Liver (tissue), 3 donors: ENCODE measurements at regions not wholly inside any gene's neighbourhood (a gene's known extent, or its start where the extent isn't known, plus 50 kb on each side); places are given as distances from the start of the nearest gene placed in this dataset.

Experiments
- EGR1 ChIP-seq, 2 donors: IDR thresholded peaks; 2 replicates each; pipeline ENCODE4 v1.6.1; 2016 to 2018; ENCODE audit warnings: antibody characterized with exemption in 2 of 2, low read depth in 2 of 2
- HNF4A ChIP-seq, 2 donors: conservative IDR thresholded peaks; 2 replicates each; pipeline ENCODE4 v1.6.1; 2016; ENCODE audit warnings: antibody characterized with exemption in 2 of 2, mild to moderate bottlenecking in 2 of 2
- SP1 ChIP-seq: IDR thresholded peaks from 2 replicates; pipeline ENCODE4 v1.6.1; 2018; ENCODE audit warnings: antibody characterized with exemption, mild to moderate bottlenecking
- YY1 ChIP-seq: IDR thresholded peaks from 2 replicates; pipeline ENCODE4 v1.6.1; 2016; ENCODE audit warnings: antibody characterized with exemption, mild to moderate bottlenecking
- TF ChIP-seq, protein P1 (sequence below): fragments of 150-350 bp; IDR thresholded peaks from 2 replicates; pipeline ENCODE4 v1.5.1; 2017; ENCODE audit warnings: improper control_type of control experiment, low read depth, low read length; ENCODE audit not compliant: missing input control
- TF ChIP-seq, protein P2 (sequence below): IDR thresholded peaks from 2 replicates; pipeline ENCODE4 v1.6.1; 2016; ENCODE audit warnings: antibody characterized with exemption
- TF ChIP-seq, protein P3 (sequence below): IDR thresholded peaks from 2 replicates; pipeline ENCODE4 v1.6.1; 2016; ENCODE audit warnings: antibody characterized with exemption, mild to moderate bottlenecking
- donor health status: healthy.
- donor health status: healthy.

DNA sequence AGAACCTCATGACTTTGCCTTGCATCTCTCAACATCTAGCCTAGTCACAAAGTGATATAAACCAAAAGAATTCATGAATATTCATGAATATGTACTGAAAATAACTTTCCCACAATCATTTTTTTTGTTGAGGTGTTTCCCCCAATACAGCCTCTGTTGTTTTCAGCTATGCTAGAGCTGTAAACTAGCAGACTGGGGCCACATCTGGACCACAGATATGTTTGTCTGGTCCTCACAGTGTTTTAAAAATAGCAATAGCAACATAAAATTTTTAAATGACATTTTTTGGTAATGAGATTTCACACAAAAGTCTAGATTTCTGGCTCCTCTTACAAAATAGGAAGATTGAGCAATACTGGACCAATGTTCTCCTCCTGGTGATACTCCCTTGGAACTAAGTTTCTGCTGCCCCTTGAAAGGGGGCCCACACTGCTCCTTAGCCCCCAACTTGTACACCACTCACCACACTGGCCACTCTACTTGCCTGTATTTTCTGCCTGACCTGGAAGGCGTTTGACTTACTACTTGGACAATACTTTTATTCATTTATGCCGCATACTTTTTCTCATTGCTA lies 81.2 kb downstream of the BMP4 start:
- TF ChIP-seq EGR1 (IDR thresholded peaks at IDR 0.05; ENCODE audit: low read depth in 2 of 2) (no peak), YY1 (no peak), HNF4A (conservative IDR thresholded peaks at IDR 0.05) (no peak), SP1 (no peak)
- TF ChIP-seq, protein P1, sequence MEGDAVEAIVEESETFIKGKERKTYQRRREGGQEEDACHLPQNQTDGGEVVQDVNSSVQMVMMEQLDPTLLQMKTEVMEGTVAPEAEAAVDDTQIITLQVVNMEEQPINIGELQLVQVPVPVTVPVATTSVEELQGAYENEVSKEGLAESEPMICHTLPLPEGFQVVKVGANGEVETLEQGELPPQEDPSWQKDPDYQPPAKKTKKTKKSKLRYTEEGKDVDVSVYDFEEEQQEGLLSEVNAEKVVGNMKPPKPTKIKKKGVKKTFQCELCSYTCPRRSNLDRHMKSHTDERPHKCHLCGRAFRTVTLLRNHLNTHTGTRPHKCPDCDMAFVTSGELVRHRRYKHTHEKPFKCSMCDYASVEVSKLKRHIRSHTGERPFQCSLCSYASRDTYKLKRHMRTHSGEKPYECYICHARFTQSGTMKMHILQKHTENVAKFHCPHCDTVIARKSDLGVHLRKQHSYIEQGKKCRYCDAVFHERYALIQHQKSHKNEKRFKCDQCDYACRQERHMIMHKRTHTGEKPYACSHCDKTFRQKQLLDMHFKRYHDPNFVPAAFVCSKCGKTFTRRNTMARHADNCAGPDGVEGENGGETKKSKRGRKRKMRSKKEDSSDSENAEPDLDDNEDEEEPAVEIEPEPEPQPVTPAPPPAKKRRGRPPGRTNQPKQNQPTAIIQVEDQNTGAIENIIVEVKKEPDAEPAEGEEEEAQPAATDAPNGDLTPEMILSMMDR = no peak
- TF ChIP-seq, protein P2, sequence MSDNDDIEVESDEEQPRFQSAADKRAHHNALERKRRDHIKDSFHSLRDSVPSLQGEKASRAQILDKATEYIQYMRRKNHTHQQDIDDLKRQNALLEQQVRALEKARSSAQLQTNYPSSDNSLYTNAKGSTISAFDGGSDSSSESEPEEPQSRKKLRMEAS = no peak
- TF ChIP-seq, protein P3, sequence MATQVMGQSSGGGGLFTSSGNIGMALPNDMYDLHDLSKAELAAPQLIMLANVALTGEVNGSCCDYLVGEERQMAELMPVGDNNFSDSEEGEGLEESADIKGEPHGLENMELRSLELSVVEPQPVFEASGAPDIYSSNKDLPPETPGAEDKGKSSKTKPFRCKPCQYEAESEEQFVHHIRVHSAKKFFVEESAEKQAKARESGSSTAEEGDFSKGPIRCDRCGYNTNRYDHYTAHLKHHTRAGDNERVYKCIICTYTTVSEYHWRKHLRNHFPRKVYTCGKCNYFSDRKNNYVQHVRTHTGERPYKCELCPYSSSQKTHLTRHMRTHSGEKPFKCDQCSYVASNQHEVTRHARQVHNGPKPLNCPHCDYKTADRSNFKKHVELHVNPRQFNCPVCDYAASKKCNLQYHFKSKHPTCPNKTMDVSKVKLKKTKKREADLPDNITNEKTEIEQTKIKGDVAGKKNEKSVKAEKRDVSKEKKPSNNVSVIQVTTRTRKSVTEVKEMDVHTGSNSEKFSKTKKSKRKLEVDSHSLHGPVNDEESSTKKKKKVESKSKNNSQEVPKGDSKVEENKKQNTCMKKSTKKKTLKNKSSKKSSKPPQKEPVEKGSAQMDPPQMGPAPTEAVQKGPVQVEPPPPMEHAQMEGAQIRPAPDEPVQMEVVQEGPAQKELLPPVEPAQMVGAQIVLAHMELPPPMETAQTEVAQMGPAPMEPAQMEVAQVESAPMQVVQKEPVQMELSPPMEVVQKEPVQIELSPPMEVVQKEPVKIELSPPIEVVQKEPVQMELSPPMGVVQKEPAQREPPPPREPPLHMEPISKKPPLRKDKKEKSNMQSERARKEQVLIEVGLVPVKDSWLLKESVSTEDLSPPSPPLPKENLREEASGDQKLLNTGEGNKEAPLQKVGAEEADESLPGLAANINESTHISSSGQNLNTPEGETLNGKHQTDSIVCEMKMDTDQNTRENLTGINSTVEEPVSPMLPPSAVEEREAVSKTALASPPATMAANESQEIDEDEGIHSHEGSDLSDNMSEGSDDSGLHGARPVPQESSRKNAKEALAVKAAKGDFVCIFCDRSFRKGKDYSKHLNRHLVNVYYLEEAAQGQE = no peak
